ENCODE measurements at regions not wholly inside any gene's neighbourhood (a gene's known extent, or its start where the extent isn't known, plus 50 kb on each side); places are given as distances from the start of the nearest gene placed in this dataset.

DNA sequence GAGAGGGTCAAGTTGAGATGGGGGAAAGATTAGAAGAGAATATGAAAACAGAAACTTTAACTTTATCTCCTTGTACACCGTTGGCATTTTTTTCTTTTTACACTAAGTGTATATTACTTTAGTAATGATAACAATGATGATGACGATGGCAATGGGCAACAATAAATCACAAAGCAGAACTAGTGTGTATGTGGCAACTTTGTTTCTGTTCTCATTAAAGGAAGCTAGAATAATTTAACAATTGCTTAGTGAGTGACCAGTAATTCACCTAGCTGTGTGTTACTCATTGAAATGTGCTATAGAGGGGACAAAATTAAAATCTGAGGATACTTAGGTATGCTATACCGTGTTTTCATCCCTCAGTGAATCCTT, 318.5 kb upstream of the TBL1XR1 start:
- Histone ChIP-seq H3K4me1 (replicated peaks in 1 of 4; ENCODE audit: control insufficient read depth in 3 of 4, insufficient read depth in 4 of 4, low read length in 3 of 4) (peaks cover 0 to under 1% (median 0%) of the 10 kb centered on the region in 4 experiments; a peak in 2 of 7 replicates), H3K4me2 (ENCODE audit: insufficient read depth in 1 of 2, low read depth in 2 of 2, low read length in 2 of 2) (no peak overlapping the region), H4K8ac (ENCODE audit: extremely low read depth, insufficient read depth, low read length) (no peak overlapping the region), H4K5ac (ENCODE audit: insufficient read length, low read depth, low read length) (no peak overlapping the region), H3K23ac (ENCODE audit: insufficient read length) (no peak overlapping the region), H3K9me3 (ENCODE audit: insufficient read depth in 2 of 2, low read depth in 1 of 2, low read length in 1 of 2) (no peaks in the 10 kb centered on the region), H2BK15ac (ENCODE audit: low read length) (peak overlapping the region; percentile 31; the same call in 1 of the 2 replicates), H4K20me1 (replicated peaks in 1 of 2; ENCODE audit: control insufficient read depth in 1 of 2, insufficient read depth in 2 of 2, low read length in 2 of 2) (no peaks in the 10 kb centered on the region), H3K79me1 (ENCODE audit: low read depth, low read length) (no peaks in the 10 kb centered on the region), H3K14ac (ENCODE audit: insufficient read length) (no peak overlapping the region), H2BK5ac (ENCODE audit: low read depth, low read length) (no peak overlapping the region), H3K36me3 (ENCODE audit: control insufficient read depth in 2 of 4, insufficient read depth in 4 of 4, low read length in 3 of 4) (no peaks in the 10 kb centered on the region), H3K23me2 (ENCODE audit: low read depth, low read length) (no peaks in the 10 kb centered on the region), H3K18ac (ENCODE audit: extremely low read depth, low read length) (no peak overlapping the region), H2AFZ (ENCODE audit: low read length) (peak overlapping the region; percentile 93; the same call in 1 of the 2 replicates), H2BK20ac (ENCODE audit: low read length) (no peak overlapping the region), H3K9ac (replicated peaks in 1 of 4; ENCODE audit: extremely low read depth in 1 of 4, low read depth in 3 of 4, low read length in 3 of 4) (no peak overlapping the region), H2BK120ac (replicated peaks; ENCODE audit: low read depth, low read length) (no peak overlapping the region), H3K27ac (ENCODE audit: low read depth, low read length) (no peak overlapping the region), H3K27me3 (replicated peaks in 1 of 4; ENCODE audit: control insufficient read depth in 3 of 4, extremely low read depth in 1 of 4, insufficient read depth in 3 of 4, low read length in 3 of 4) (no peaks in the 10 kb centered on the region), H3K79me2 (ENCODE audit: control insufficient read depth in 1 of 2, insufficient read depth in 2 of 2, low read length in 2 of 2) (no peaks in the 10 kb centered on the region), H3K4me3 (ENCODE audit: extremely low read depth in 1 of 4, insufficient read depth in 2 of 4, low read depth in 3 of 4, low read length in 4 of 4) (no peak overlapping the region), H3K4ac (replicated peaks; ENCODE audit: insufficient read length, low read depth, low read length) (no peak overlapping the region), H2BK12ac (ENCODE audit: low read depth, low read length) (no peak overlapping the region), H3K56ac (replicated peaks; ENCODE audit: insufficient read length, low read depth, low read length) (no peak overlapping the region), H2AK5ac (ENCODE audit: low read depth, low read length) (no peak overlapping the region), H4K91ac (replicated peaks; ENCODE audit: insufficient read length, low read length) (no peak overlapping the region)
- CTCF ChIA-PET (ENCODE audit: partially characterized antibody) = interaction anchor here (1.1 to 1.2 kb wide), 2 partner anchors 261 to 382 kb away, joined by 3 to 4 read pairs; no protein-coding TSS in a partner anchor
- WGBS, 2 experiments (ENCODE audit: extremely low coverage in 1 of 2, insufficient coverage in 1 of 2, insufficient read length in 1 of 2, insufficient replicate concordance in 2 of 2, low coverage in 1 of 2, low lambda C conversion rate in 2 of 2, missing lambda C conversion rate in 1 of 2) = 84% methylated on average over 3 of the region's 3 CpGs; no CpG with 5 or more reads in 1 of the 2 experiments
- no peak for DNase-seq (ENCODE audit: low read depth in 1 of 2, low spot score in 2 of 2)
- POLR2A ChIA-PET (ENCODE audit: partially characterized antibody) = interaction anchor here (1.7 kb wide), 1 partner anchor 156 kb away, joined by 3 read pairs; no protein-coding TSS in a partner anchor
- no peak for FAIRE-seq
- TF ChIP-seq BCL11A (IDR thresholded peaks at IDR 0.05; ENCODE audit: low read depth in 2 of 2, low read length in 2 of 2) (no peak), YY1 (IDR thresholded peaks at IDR 0.05; ENCODE audit: low read depth, low read length) (no peak), SRF (IDR thresholded peaks at IDR 0.05; ENCODE audit: low read depth, low read length) (no peak), EGR1 (IDR thresholded peaks at IDR 0.05; ENCODE audit: borderline replicate concordance, low read depth, low read length) (no peak), BRCA1 (IDR thresholded peaks at IDR 0.05; ENCODE audit: low read depth, low read length) (no peak)
